Lung (tissue), 11 donors: ENCODE measurements at regions not wholly inside any gene's neighbourhood (a gene's known extent, or its start where the extent isn't known, plus 50 kb on each side); places are given as distances from the start of the nearest gene placed in this dataset.

ENCODE experiments used
- ATAC-seq: fragments of 200-7000 bp; cut with Tn5 transposase; one replicate; pipeline ENCODE4 v1.9.1; 2020; ENCODE audit warnings: moderate number of reproducible peaks; ENCODE audit not compliant: insufficient read depth, low FRiP score
- DNase-seq, 3 donors: peaks; one replicate each; pipeline ENCODE4 v3.0.0-alpha.2; 2013 to 2017
- H3K27ac ChIP-seq, 2 donors: one replicate each; pipeline ENCODE4 v1.5.1; 2013; ENCODE audit warnings: mild to moderate bottlenecking in 2 of 2, moderate library complexity in 2 of 2, control low read depth in 1 of 2, inconsistent platforms in 1 of 2, low read depth in 1 of 2, low read length in 1 of 2
- H3K27me3 ChIP-seq, 3 donors: one replicate each; pipeline ENCODE4 v1.5.1; 2013; ENCODE audit warnings: low read length in 2 of 3; ENCODE audit not compliant: control insufficient read depth in 3 of 3, insufficient read depth in 3 of 3
- H3K36me3 ChIP-seq, 4 donors: one replicate each; pipeline ENCODE4 v1.5.1; 2013; ENCODE audit warnings: low read length in 4 of 4, mild to moderate bottlenecking in 1 of 4, moderate library complexity in 1 of 4; ENCODE audit not compliant: control insufficient read depth in 4 of 4, insufficient read depth in 4 of 4
- H3K4me1 ChIP-seq, 5 donors: one replicate each; pipeline ENCODE4 v1.5.1; 2013; ENCODE audit warnings: low read length in 5 of 5, mild to moderate bottlenecking in 2 of 5, moderate library complexity in 1 of 5; ENCODE audit not compliant: control insufficient read depth in 5 of 5, insufficient read depth in 5 of 5
- H3K4me3 ChIP-seq: one replicate; pipeline ENCODE4 v1.5.1; 2013; ENCODE audit warnings: mild to moderate bottlenecking, control low read depth, moderate library complexity
- H3K9ac ChIP-seq, 2 donors: one replicate each; pipeline ENCODE4 v1.5.1; 2013; ENCODE audit warnings: low read length in 2 of 2, control low read depth in 1 of 2; ENCODE audit not compliant: insufficient read depth in 1 of 2
- H3K9me3 ChIP-seq, 4 donors: one replicate each; pipeline ENCODE4 v1.5.1; 2013; ENCODE audit warnings: low read length in 3 of 4, mild to moderate bottlenecking in 1 of 4, moderate library complexity in 1 of 4; ENCODE audit not compliant: control insufficient read depth in 4 of 4, insufficient read depth in 3 of 4
- CTCF ChIP-seq: IDR thresholded peaks from 2 replicates; pipeline ENCODE4 v1.5.1; 2012; ENCODE audit warnings: mild to moderate bottlenecking; ENCODE audit errors: control extremely low read depth, extremely low read depth
- WGBS, 2 donors: extraction: QIAGEN DNeasy Blood & Tissue Kit; methylation state at CpG; one replicate each; pipeline ENCODE4 v1.1.7; 2013; 5-methylcytosine and 5-hydroxymethylcytosine counted together
- donor health status: control.
- donor health status: control.
- donor health status: Bipolar disorder and iron deficiency.
- donor health status: healthy.
- donor health status: DM: yes; HTN: yes; CAD: no.

GRCh38 chr4:147009875-147010274 lies 64.2 kb upstream of the TTC29 start:
- no peak overlapping the region for H3K4me3 ChIP-seq
- DNase-seq (no peak), ATAC-seq (no peak)
- no peaks in the 10 kb centered on the region for H3K27me3 ChIP-seq
- no peaks in the 10 kb centered on the region for H3K36me3 ChIP-seq
- no peak overlapping the region for H3K9ac ChIP-seq
- TF ChIP-seq CTCF = no peak
- 88 to 91% methylated on average over 4 of the region's 4 CpGs for WGBS, 2 donors
- H3K9me3 ChIP-seq = no peaks in the 10 kb centered on the region
- H3K27ac ChIP-seq = no peak overlapping the region
- peaks cover 0 to 15% (median 0%) of the 10 kb centered on the region in 5 donors for H3K4me1 ChIP-seq

- H3K9ac ChIP-seq = no peak overlapping the region
- no peaks in the 10 kb centered on the region for H3K9me3 ChIP-seq
- no peak for DNase-seq
- no peak overlapping the region for H3K4me3 ChIP-seq
- TF ChIP-seq CTCF = no peak
- H3K27ac ChIP-seq = no peak overlapping the region
- H3K36me3 ChIP-seq = no peaks in the 10 kb centered on the region
- no peaks in the 10 kb centered on the region for H3K27me3 ChIP-seq
- no peak for ATAC-seq
- 75 to 79% methylated on average over 8 of the region's 8 CpGs for WGBS, 2 donors
- H3K4me1 ChIP-seq = peaks cover 0 to 27% (median 0%) of the 10 kb centered on the region in 5 donors
These were observed 65.7 kb upstream of the TTC29 start for GRCh38 chr4:147011411-147011810.

- no peak overlapping the region for H3K4me3 ChIP-seq
- no peak for TF ChIP-seq CTCF
- no peak for DNase-seq
- no peak overlapping the region for H3K9ac ChIP-seq
- 78 to 80% methylated on average over 5 of the region's 5 CpGs for WGBS, 2 donors
- no peak for ATAC-seq
- H3K9me3 ChIP-seq = no peaks in the 10 kb centered on the region
- no peaks in the 10 kb centered on the region for H3K27me3 ChIP-seq
- H3K4me1 ChIP-seq = peaks cover 0 to 27% (median 0%) of the 10 kb centered on the region in 5 donors
- H3K36me3 ChIP-seq = no peaks in the 10 kb centered on the region
- no peak overlapping the region for H3K27ac ChIP-seq
These were observed 66.5 kb upstream of the TTC29 start for GRCh38 chr4:147012059-147012707.

GRCh38 chr4:147014946-147015345 lies 69.3 kb upstream of the TTC29 start:
- Histone ChIP-seq H3K27me3 (no peaks in the 10 kb centered on the region), H3K9me3 (peaks cover 0 to under 1% (median 0%) of the 10 kb centered on the region in 4 donors), H3K9ac (no peak overlapping the region), H3K36me3 (no peaks in the 10 kb centered on the region), H3K4me1 (peaks cover 0 to 23% (median 0%) of the 10 kb centered on the region in 5 donors), H3K4me3 (no peak overlapping the region), H3K27ac (no peak overlapping the region)
- ATAC-seq = no peak
- TF ChIP-seq CTCF = no peak
- no peak for DNase-seq
- WGBS, 2 donors = 78 to 83% methylated on average over 1 of the region's 1 CpG
